Kidney (tissue), 13 donors: ENCODE measurements at regions not wholly inside any gene's neighbourhood (a gene's known extent, or its start where the extent isn't known, plus 50 kb on each side); places are given as distances from the start of the nearest gene placed in this dataset.

Experiments used
- DNase-seq, 5 donors: peaks; one replicate each; pipeline ENCODE4 v3.0.0-alpha.2; 2013 to 2020
- FAIRE-seq: peaks from 2 replicates; lab custom pipeline; 2012; peaks lifted over from hg19 to GRCh38; lab: Jason Lieb, UNC
- H3K27ac ChIP-seq, 2 donors: one replicate each; pipeline ENCODE4 v1.7.0; 2013; ENCODE audit warnings: low read depth in 2 of 2, low read length in 2 of 2, inconsistent platforms in 1 of 2
- H3K27me3 ChIP-seq: one replicate; pipeline ENCODE4 v1.7.1; 2013; ENCODE audit warnings: low read length, inconsistent platforms; ENCODE audit not compliant: control insufficient read depth, insufficient read depth
- H3K36me3 ChIP-seq, 3 donors: one replicate each; pipeline versions ENCODE4 v1.7.0 to v1.7.1; 2013; ENCODE audit warnings: low read length in 3 of 3, control low read depth in 1 of 3, inconsistent platforms in 1 of 3; ENCODE audit not compliant: insufficient read depth in 3 of 3, control insufficient read depth in 2 of 3
- H3K4me1 ChIP-seq, 3 donors: one replicate each; pipeline versions ENCODE4 v1.7.0 to v1.7.1; 2013; ENCODE audit warnings: low read length in 3 of 3, inconsistent platforms in 1 of 3, low read depth in 1 of 3; ENCODE audit not compliant: control insufficient read depth in 2 of 3, insufficient read depth in 2 of 3
- H3K4me3 ChIP-seq, 3 donors: one replicate each; pipeline versions ENCODE4 v1.7.0 to v1.8.1; 2013; ENCODE audit warnings: low read length in 3 of 3, control low read depth in 1 of 3, inconsistent platforms in 1 of 3
- H3K9ac ChIP-seq, 3 donors: one replicate each; pipeline versions ENCODE4 v1.7.0 to v1.7.1; 2013; ENCODE audit warnings: low read length in 3 of 3, control low read depth in 1 of 3, inconsistent platforms in 1 of 3
- H3K9me3 ChIP-seq, 3 donors: one replicate each; pipeline versions ENCODE4 v1.7.0 to v1.7.1; 2013; ENCODE audit warnings: low read length in 3 of 3, control low read depth in 1 of 3, inconsistent platforms in 1 of 3; ENCODE audit not compliant: control insufficient read depth in 2 of 3, insufficient read depth in 1 of 3
- CTCF ChIP-seq: IDR thresholded peaks from 3 replicates; pipeline ENCODE4 v1.5.1; 2012; ENCODE audit warnings: mild to moderate bottlenecking, moderate library complexity, borderline replicate concordance; ENCODE audit not compliant: insufficient read depth; ENCODE audit errors: extremely low read depth
- intact Hi-C: fragments of 100-400 bp; cut with DNase I; formaldehyde crosslinking; loops from one replicate; pipeline ENCODE4 v1.11.1; 2022
- donor health status: control.
- donor health status: control.
- donor health status: control.
- donor health status: control.
- donor health status: control.
- donor health status: DM: yes; HTN: yes; CAD: no.
- donor health status: Normal renal cell carcinoma (clear cell type).

- Histone ChIP-seq H3K27me3 (no peaks in the 10 kb centered on the region), H3K27ac (no peak overlapping the region), H3K9ac (no peak overlapping the region), H3K4me3 (no peak overlapping the region), H3K4me1 (no peaks in the 10 kb centered on the region), H3K9me3 (no peaks in the 10 kb centered on the region), H3K36me3 (no peaks in the 10 kb centered on the region)
- no peak for TF ChIP-seq CTCF
- intact Hi-C loops = no loop called here
- DNase-seq (no peak), FAIRE-seq (no peak)
These were observed 323.6 kb downstream of the SLITRK2 start for GRCh38 chrX:146141221-146141620.

GRCh38 chrX:146144039-146144438 lies 326.4 kb downstream of the SLITRK2 start:
- no peak overlapping the region for H3K27ac ChIP-seq
- H3K9me3 ChIP-seq = no peaks in the 10 kb centered on the region
- H3K27me3 ChIP-seq = no peaks in the 10 kb centered on the region
- DNase-seq (no peak), FAIRE-seq (no peak)
- no peak overlapping the region for H3K9ac ChIP-seq
- no peak for TF ChIP-seq CTCF
- intact Hi-C loops = no loop called here
- no peaks in the 10 kb centered on the region for H3K4me1 ChIP-seq
- H3K4me3 ChIP-seq = no peak overlapping the region
- H3K36me3 ChIP-seq = no peaks in the 10 kb centered on the region

DNA sequence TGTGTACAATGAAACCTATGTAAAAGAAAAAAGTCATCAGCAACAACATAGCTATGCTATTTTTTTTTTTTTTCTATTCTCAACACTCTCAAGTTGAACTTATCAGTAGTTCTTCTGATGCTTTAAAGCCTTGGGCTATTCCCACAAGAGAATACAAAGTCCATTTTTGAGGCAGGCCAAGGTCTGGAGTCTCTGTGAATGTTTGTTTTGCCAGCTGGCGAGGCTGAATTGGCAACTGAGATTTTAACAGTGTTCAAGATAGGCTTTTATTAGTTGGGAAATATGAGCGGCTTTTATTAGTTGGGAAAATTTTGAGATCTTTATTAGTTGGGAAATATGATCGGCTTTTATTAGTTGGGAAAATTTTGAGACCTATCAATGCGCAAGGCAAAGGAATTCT lies 336.6 kb downstream of the SLITRK2 start:
- Histone ChIP-seq H3K27me3 (no peaks in the 10 kb centered on the region), H3K9ac (no peak overlapping the region), H3K9me3 (no peaks in the 10 kb centered on the region), H3K36me3 (no peaks in the 10 kb centered on the region), H3K27ac (no peak overlapping the region), H3K4me1 (no peaks in the 10 kb centered on the region), H3K4me3 (no peak overlapping the region)
- no peak for DNase-seq
- intact Hi-C loops = no loop called here
- FAIRE-seq = peak; percentile 94
- TF ChIP-seq CTCF = no peak
